ENCODE measurements at regions not wholly inside any gene's neighbourhood (a gene's known extent, or its start where the extent isn't known, plus 50 kb on each side); places are given as distances from the start of the nearest gene placed in this dataset.

DNA sequence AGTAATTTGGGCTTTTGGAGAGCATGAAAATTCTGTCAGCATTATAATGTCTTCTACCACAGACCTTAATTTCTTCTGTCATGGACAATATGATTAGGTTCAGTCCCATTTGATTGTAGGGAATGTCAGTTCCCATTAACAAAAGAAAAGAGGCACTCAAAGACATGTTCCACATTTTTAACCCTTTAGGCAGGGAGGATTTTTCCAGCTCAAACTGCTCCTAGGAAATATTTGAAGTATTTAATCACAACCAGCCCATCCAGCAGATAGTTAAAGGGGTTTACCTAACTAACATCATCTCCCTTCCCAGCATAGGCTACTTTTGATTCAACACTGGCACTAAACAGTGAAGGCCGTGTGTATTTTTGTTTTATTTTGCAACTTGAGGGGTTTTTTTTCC is 256.0 kb downstream of the DHX15 start:
- TF ChIP-seq, protein P1, sequence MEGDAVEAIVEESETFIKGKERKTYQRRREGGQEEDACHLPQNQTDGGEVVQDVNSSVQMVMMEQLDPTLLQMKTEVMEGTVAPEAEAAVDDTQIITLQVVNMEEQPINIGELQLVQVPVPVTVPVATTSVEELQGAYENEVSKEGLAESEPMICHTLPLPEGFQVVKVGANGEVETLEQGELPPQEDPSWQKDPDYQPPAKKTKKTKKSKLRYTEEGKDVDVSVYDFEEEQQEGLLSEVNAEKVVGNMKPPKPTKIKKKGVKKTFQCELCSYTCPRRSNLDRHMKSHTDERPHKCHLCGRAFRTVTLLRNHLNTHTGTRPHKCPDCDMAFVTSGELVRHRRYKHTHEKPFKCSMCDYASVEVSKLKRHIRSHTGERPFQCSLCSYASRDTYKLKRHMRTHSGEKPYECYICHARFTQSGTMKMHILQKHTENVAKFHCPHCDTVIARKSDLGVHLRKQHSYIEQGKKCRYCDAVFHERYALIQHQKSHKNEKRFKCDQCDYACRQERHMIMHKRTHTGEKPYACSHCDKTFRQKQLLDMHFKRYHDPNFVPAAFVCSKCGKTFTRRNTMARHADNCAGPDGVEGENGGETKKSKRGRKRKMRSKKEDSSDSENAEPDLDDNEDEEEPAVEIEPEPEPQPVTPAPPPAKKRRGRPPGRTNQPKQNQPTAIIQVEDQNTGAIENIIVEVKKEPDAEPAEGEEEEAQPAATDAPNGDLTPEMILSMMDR (IDR thresholded peaks at IDR 0.05): no peak
- no peak for TF ChIP-seq POLR2A (IDR thresholded peaks at IDR 0.05)
